ENCODE measurements at regions not wholly inside any gene's neighbourhood (a gene's known extent, or its start where the extent isn't known, plus 50 kb on each side); places are given as distances from the start of the nearest gene placed in this dataset.

GRCh38 chr7:106595922-106596321, 65.0 kb downstream of the CCDC71L start:
- H3K36me3 Mint-ChIP-seq (ENCODE audit: low read depth) = no peaks in the 10 kb centered on the region
- no peak overlapping the region for H3K27ac Mint-ChIP-seq (ENCODE audit: unreplicated experiment)
- no peak overlapping the region for H3K4me3 Mint-ChIP-seq (ENCODE audit: unreplicated experiment)
- DNase-seq (ENCODE audit: low spot score) = no peak
- H3K4me1 Mint-ChIP-seq (ENCODE audit: low read depth) = peaks cover 7% of the 10 kb centered on the region
- no peaks in the 10 kb centered on the region for H3K9me3 Mint-ChIP-seq (ENCODE audit: low read depth)
- no peaks in the 10 kb centered on the region for H3K27me3 Mint-ChIP-seq (ENCODE audit: low read depth)
- TF ChIP-seq CTCF (IDR thresholded peaks at IDR 0.05) = no peak

GRCh38 chr7:106593028-106593417, 67.9 kb downstream of the CCDC71L start:
- no peak overlapping the region for H3K27ac Mint-ChIP-seq (ENCODE audit: unreplicated experiment)
- no peak for DNase-seq (ENCODE audit: low spot score)
- no peak for TF ChIP-seq CTCF (IDR thresholded peaks at IDR 0.05)
- H3K9me3 Mint-ChIP-seq (ENCODE audit: low read depth) = no peaks in the 10 kb centered on the region
- no peak overlapping the region for H3K4me3 Mint-ChIP-seq (ENCODE audit: unreplicated experiment)
- peaks cover 4% of the 10 kb centered on the region for H3K4me1 Mint-ChIP-seq (ENCODE audit: low read depth)
- H3K27me3 Mint-ChIP-seq (ENCODE audit: low read depth) = no peaks in the 10 kb centered on the region
- no peaks in the 10 kb centered on the region for H3K36me3 Mint-ChIP-seq (ENCODE audit: low read depth)

GRCh38 chr7:106592282-106593027, 68.5 kb downstream of the CCDC71L start:
- Mint-ChIP-seq H3K27me3 (ENCODE audit: low read depth) (no peaks in the 10 kb centered on the region), H3K4me1 (ENCODE audit: low read depth) (peaks cover 4% of the 10 kb centered on the region), H3K4me3 (ENCODE audit: unreplicated experiment) (no peak overlapping the region), H3K27ac (ENCODE audit: unreplicated experiment) (no peak overlapping the region), H3K9me3 (ENCODE audit: low read depth) (no peaks in the 10 kb centered on the region), H3K36me3 (ENCODE audit: low read depth) (no peaks in the 10 kb centered on the region)
- no peak for DNase-seq (ENCODE audit: low spot score)
- TF ChIP-seq CTCF (IDR thresholded peaks at IDR 0.05) = no peak

GRCh38 chr7:106591146-106591545, 69.8 kb downstream of the CCDC71L start:
- Mint-ChIP-seq H3K27ac (ENCODE audit: unreplicated experiment) (no peak overlapping the region), H3K9me3 (ENCODE audit: low read depth) (no peaks in the 10 kb centered on the region), H3K27me3 (ENCODE audit: low read depth) (no peaks in the 10 kb centered on the region)

GRCh38 chr7:106590209-106590816, 70.6 kb downstream of the CCDC71L start:
- H3K27ac Mint-ChIP-seq (ENCODE audit: unreplicated experiment) = no peak overlapping the region
- no peak for DNase-seq (ENCODE audit: low spot score)
- no peaks in the 10 kb centered on the region for H3K9me3 Mint-ChIP-seq (ENCODE audit: low read depth)
- H3K4me3 Mint-ChIP-seq (ENCODE audit: unreplicated experiment) = no peak overlapping the region
- H3K36me3 Mint-ChIP-seq (ENCODE audit: low read depth) = no peaks in the 10 kb centered on the region
- peaks cover 4% of the 10 kb centered on the region for H3K4me1 Mint-ChIP-seq (ENCODE audit: low read depth)
- TF ChIP-seq CTCF (IDR thresholded peaks at IDR 0.05) = no peak
- H3K27me3 Mint-ChIP-seq (ENCODE audit: low read depth) = no peaks in the 10 kb centered on the region

More at GRCh38 chr7:106591146-106591545, 69.8 kb downstream of the CCDC71L start:
- peaks cover 4% of the 10 kb centered on the region for H3K4me1 Mint-ChIP-seq (ENCODE audit: low read depth)
- DNase-seq (ENCODE audit: low spot score) = no peak
- TF ChIP-seq CTCF (IDR thresholded peaks at IDR 0.05) = no peak
- no peak overlapping the region for H3K4me3 Mint-ChIP-seq (ENCODE audit: unreplicated experiment)
- H3K36me3 Mint-ChIP-seq (ENCODE audit: low read depth) = no peaks in the 10 kb centered on the region
